ENCODE measurements at regions not wholly inside any gene's neighbourhood (a gene's known extent, or its start where the extent isn't known, plus 50 kb on each side); places are given as distances from the start of the nearest gene placed in this dataset.

- no peak for DNase-seq (ENCODE audit: low read depth)
- TF ChIP-seq CTCF (conservative IDR thresholded peaks at IDR 0.05; ENCODE audit: low read depth, low read length), result no peak
- H3K4me3 ChIP-seq (ENCODE audit: low read length), result no peak overlapping the region
These were observed 391.4 kb upstream of the DPH6 start for GRCh38 chr15:35937380-35937779.

GRCh38 chr15:35944945-35945585, 399.1 kb upstream of the DPH6 start:
- DNase-seq (ENCODE audit: low read depth), result no peak
- H3K4me3 ChIP-seq (ENCODE audit: low read length), result no peak overlapping the region
- TF ChIP-seq CTCF (conservative IDR thresholded peaks at IDR 0.05; ENCODE audit: low read depth, low read length), result no peak

GRCh38 chr15:35953424-35953823, 407.5 kb upstream of the DPH6 start:
- no peak for TF ChIP-seq CTCF (conservative IDR thresholded peaks at IDR 0.05; ENCODE audit: low read depth, low read length)
- no peak for DNase-seq (ENCODE audit: low read depth)
- H3K4me3 ChIP-seq (ENCODE audit: low read length), result no peak overlapping the region

- DNase-seq (ENCODE audit: low read depth), result no peak
- no peak overlapping the region for H3K4me3 ChIP-seq (ENCODE audit: low read length)
- no peak for TF ChIP-seq CTCF (conservative IDR thresholded peaks at IDR 0.05; ENCODE audit: low read depth, low read length)
These were observed 410.1 kb upstream of the DPH6 start for GRCh38 chr15:35956056-35956455.

GRCh38 chr15:35958021-35958420, 412.1 kb upstream of the DPH6 start:
- DNase-seq (ENCODE audit: low read depth), result peak; percentile 96
- TF ChIP-seq CTCF (conservative IDR thresholded peaks at IDR 0.05; ENCODE audit: low read depth, low read length), result no peak

GRCh38 chr15:35958975-35959374, 413.0 kb upstream of the DPH6 start:
- H3K4me3 ChIP-seq (ENCODE audit: low read length), result no peak overlapping the region
- no peak for DNase-seq (ENCODE audit: low read depth)
- no peak for TF ChIP-seq CTCF (conservative IDR thresholded peaks at IDR 0.05; ENCODE audit: low read depth, low read length)

More at GRCh38 chr15:35958021-35958420, 412.1 kb upstream of the DPH6 start:
- no peak overlapping the region for H3K4me3 ChIP-seq (ENCODE audit: low read length)

GRCh38 chr15:35963326-35963725, 417.4 kb upstream of the DPH6 start:
- no peak for TF ChIP-seq CTCF (conservative IDR thresholded peaks at IDR 0.05; ENCODE audit: low read depth, low read length)
- H3K4me3 ChIP-seq (ENCODE audit: low read length), result no peak overlapping the region
- DNase-seq (ENCODE audit: low read depth), result no peak

All from retinal pigment epithelial cell (primary cell).